ENCODE measurements at regions not wholly inside any gene's neighbourhood (a gene's known extent, or its start where the extent isn't known, plus 50 kb on each side); places are given as distances from the start of the nearest gene placed in this dataset.

GRCh38 chr16:79420493-79420892, 180.0 kb downstream of the MAF start:
- no peak overlapping the region for H3K4me3 ChIP-seq
- no peaks in the 10 kb centered on the region for H3K36me3 ChIP-seq
- peaks cover 14% of the 10 kb centered on the region for H3K4me1 ChIP-seq (ENCODE audit: low read depth)
- no peak for TF ChIP-seq CTCF (IDR thresholded peaks at IDR 0.05; ENCODE audit: low read depth, low read length)
- H3K27ac ChIP-seq: no peak overlapping the region
- no peaks in the 10 kb centered on the region for H3K9me3 ChIP-seq (ENCODE audit: low read depth)
- DNase-seq (ENCODE audit: low read depth in 1 of 2, low spot score in 1 of 2): no peak
- H3K27me3 ChIP-seq: no peaks in the 10 kb centered on the region

- DNase-seq (ENCODE audit: low read depth in 1 of 2, low spot score in 1 of 2): no peak
- no peak for TF ChIP-seq CTCF (IDR thresholded peaks at IDR 0.05; ENCODE audit: low read depth, low read length)
Measured at GRCh38 chr16:79419148-79419547, 181.4 kb downstream of the MAF start.

GRCh38 chr16:79417601-79418008, 182.9 kb downstream of the MAF start:
- peaks cover 18% of the 10 kb centered on the region for H3K4me1 ChIP-seq (ENCODE audit: low read depth)
- no peaks in the 10 kb centered on the region for H3K9me3 ChIP-seq (ENCODE audit: low read depth)
- no peak for TF ChIP-seq CTCF (IDR thresholded peaks at IDR 0.05; ENCODE audit: low read depth, low read length)
- H3K4me3 ChIP-seq: no peak overlapping the region
- H3K36me3 ChIP-seq: no peaks in the 10 kb centered on the region
- DNase-seq (ENCODE audit: low read depth in 1 of 2, low spot score in 1 of 2): no peak
- H3K27ac ChIP-seq: no peak overlapping the region
- H3K27me3 ChIP-seq: no peaks in the 10 kb centered on the region

More at GRCh38 chr16:79419148-79419547, 181.4 kb downstream of the MAF start:
- Histone ChIP-seq H3K27ac (no peak overlapping the region), H3K4me1 (ENCODE audit: low read depth) (peaks cover 14% of the 10 kb centered on the region), H3K27me3 (no peaks in the 10 kb centered on the region), H3K9me3 (ENCODE audit: low read depth) (no peaks in the 10 kb centered on the region), H3K4me3 (no peak overlapping the region), H3K36me3 (no peaks in the 10 kb centered on the region)

GRCh38 chr16:79415983-79416640, 184.4 kb downstream of the MAF start:
- Histone ChIP-seq H3K4me1 (ENCODE audit: low read depth) (peaks cover 22% of the 10 kb centered on the region), H3K27me3 (no peaks in the 10 kb centered on the region), H3K9me3 (ENCODE audit: low read depth) (no peaks in the 10 kb centered on the region), H3K27ac (no peak overlapping the region), H3K4me3 (no peak overlapping the region), H3K36me3 (no peaks in the 10 kb centered on the region)
- no peak for DNase-seq (ENCODE audit: low read depth in 1 of 2, low spot score in 1 of 2)
- TF ChIP-seq CTCF (IDR thresholded peaks at IDR 0.05; ENCODE audit: low read depth, low read length): no peak

- no peaks in the 10 kb centered on the region for H3K36me3 ChIP-seq
- no peak for TF ChIP-seq CTCF (IDR thresholded peaks at IDR 0.05; ENCODE audit: low read depth, low read length)
- no peaks in the 10 kb centered on the region for H3K27me3 ChIP-seq
- no peak overlapping the region for H3K4me3 ChIP-seq
- no peaks in the 10 kb centered on the region for H3K9me3 ChIP-seq (ENCODE audit: low read depth)
- no peak overlapping the region for H3K27ac ChIP-seq
- no peak for DNase-seq (ENCODE audit: low read depth in 1 of 2, low spot score in 1 of 2)
- peaks cover 10% of the 10 kb centered on the region for H3K4me1 ChIP-seq (ENCODE audit: low read depth)
Measured at GRCh38 chr16:79412783-79413225, 187.7 kb downstream of the MAF start.
